ENCODE measurements at regions not wholly inside any gene's neighbourhood (a gene's known extent, or its start where the extent isn't known, plus 50 kb on each side); places are given as distances from the start of the nearest gene placed in this dataset.

GRCh38 chr6:149217466-149217888, 100.0 kb upstream of the TAB2 start:
- no peak overlapping the region for H3K27ac ChIP-seq (ENCODE audit: low read length)
- H4K20me1 ChIP-seq (ENCODE audit: insufficient read depth, low read length), result no peaks in the 10 kb centered on the region
- H3K79me2 ChIP-seq (ENCODE audit: low read length), result no peaks in the 10 kb centered on the region
- peaks cover 40% of the 10 kb centered on the region for H3K4me1 ChIP-seq (ENCODE audit: low read length)
- no peak overlapping the region for H2AFZ ChIP-seq (ENCODE audit: low read depth, low read length)
- H3K9me3 ChIP-seq (ENCODE audit: insufficient read depth, low read length), result no peaks in the 10 kb centered on the region
- no peaks in the 10 kb centered on the region for H3K27me3 ChIP-seq (ENCODE audit: low read depth, low read length)
- no peaks in the 10 kb centered on the region for H3K36me3 ChIP-seq (replicated peaks; ENCODE audit: low read depth, low read length)
- no peak overlapping the region for H3K4me3 ChIP-seq (ENCODE audit: low read length)
- no peak for TF ChIP-seq EZH2phosphoT487 (IDR thresholded peaks at IDR 0.05; ENCODE audit: low read depth)
- TF ChIP-seq CTCF (IDR thresholded peaks at IDR 0.05; ENCODE audit: low read depth, low read length), result no peak
- peak overlapping the region; percentile 25; the same call in 1 of the 2 replicates for H3K4me2 ChIP-seq (ENCODE audit: low read length)
- H3K9ac ChIP-seq (ENCODE audit: low read length), result no peak overlapping the region

GRCh38 chr6:149218471-149218870, 99.0 kb upstream of the TAB2 start:
- peak overlapping the region; percentile 22; the same call in 1 of the 2 replicates for H3K4me2 ChIP-seq (ENCODE audit: low read length)
- H4K20me1 ChIP-seq (ENCODE audit: insufficient read depth, low read length), result no peaks in the 10 kb centered on the region
- H3K9ac ChIP-seq (ENCODE audit: low read length), result no peak overlapping the region
- H2AFZ ChIP-seq (ENCODE audit: low read depth, low read length), result 0 out of 2 replicates have a peak overlapping the region, but pooled peaks have one; percentile 19
- H3K9me3 ChIP-seq (ENCODE audit: insufficient read depth, low read length), result no peaks in the 10 kb centered on the region
- H3K36me3 ChIP-seq (replicated peaks; ENCODE audit: low read depth, low read length), result no peaks in the 10 kb centered on the region
- no peak overlapping the region for H3K27ac ChIP-seq (ENCODE audit: low read length)
- TF ChIP-seq EZH2phosphoT487 (IDR thresholded peaks at IDR 0.05; ENCODE audit: low read depth), result no peak
- TF ChIP-seq CTCF (IDR thresholded peaks at IDR 0.05; ENCODE audit: low read depth, low read length), result no peak
- H3K79me2 ChIP-seq (ENCODE audit: low read length), result no peaks in the 10 kb centered on the region
- peaks cover 30% of the 10 kb centered on the region for H3K4me1 ChIP-seq (ENCODE audit: low read length)
- no peak overlapping the region for H3K4me3 ChIP-seq (ENCODE audit: low read length)
- no peaks in the 10 kb centered on the region for H3K27me3 ChIP-seq (ENCODE audit: low read depth, low read length)

GRCh38 chr6:149218915-149219314, 98.6 kb upstream of the TAB2 start:
- Histone ChIP-seq H3K4me1 (ENCODE audit: low read length) (peaks cover 25% of the 10 kb centered on the region), H4K20me1 (ENCODE audit: insufficient read depth, low read length) (no peaks in the 10 kb centered on the region), H3K4me2 (ENCODE audit: low read length) (peak overlapping the region; percentile 22; the same call in 1 of the 2 replicates), H3K9me3 (ENCODE audit: insufficient read depth, low read length) (no peaks in the 10 kb centered on the region), H3K36me3 (replicated peaks; ENCODE audit: low read depth, low read length) (no peaks in the 10 kb centered on the region), H3K79me2 (ENCODE audit: low read length) (no peaks in the 10 kb centered on the region), H3K27ac (ENCODE audit: low read length) (no peak overlapping the region), H3K27me3 (ENCODE audit: low read depth, low read length) (no peaks in the 10 kb centered on the region), H3K4me3 (ENCODE audit: low read length) (no peak overlapping the region), H3K9ac (ENCODE audit: low read length) (no peak overlapping the region), H2AFZ (ENCODE audit: low read depth, low read length) (0 out of 2 replicates have a peak overlapping the region, but pooled peaks have one; percentile 19)
- TF ChIP-seq CTCF (IDR thresholded peaks at IDR 0.05; ENCODE audit: low read depth, low read length) (no peak), EZH2phosphoT487 (IDR thresholded peaks at IDR 0.05; ENCODE audit: low read depth) (no peak)

- TF ChIP-seq EZH2phosphoT487 (IDR thresholded peaks at IDR 0.05; ENCODE audit: low read depth), result no peak
- no peak for TF ChIP-seq CTCF (IDR thresholded peaks at IDR 0.05; ENCODE audit: low read depth, low read length)
- Histone ChIP-seq H3K27ac (ENCODE audit: low read length) (no peak overlapping the region), H3K4me1 (ENCODE audit: low read length) (peaks cover 24% of the 10 kb centered on the region), H3K9ac (ENCODE audit: low read length) (no peak overlapping the region), H4K20me1 (ENCODE audit: insufficient read depth, low read length) (no peaks in the 10 kb centered on the region), H2AFZ (ENCODE audit: low read depth, low read length) (no peak overlapping the region), H3K36me3 (replicated peaks; ENCODE audit: low read depth, low read length) (no peaks in the 10 kb centered on the region), H3K9me3 (ENCODE audit: insufficient read depth, low read length) (no peaks in the 10 kb centered on the region), H3K79me2 (ENCODE audit: low read length) (no peaks in the 10 kb centered on the region), H3K4me3 (ENCODE audit: low read length) (no peak overlapping the region), H3K4me2 (ENCODE audit: low read length) (no peak overlapping the region), H3K27me3 (ENCODE audit: low read depth, low read length) (no peaks in the 10 kb centered on the region)
These were observed 96.4 kb upstream of the TAB2 start for GRCh38 chr6:149220882-149221773.
